K562 (cell line): ENCODE measurements at regions not wholly inside any gene's neighbourhood (a gene's known extent, or its start where the extent isn't known, plus 50 kb on each side); places are given as distances from the start of the nearest gene placed in this dataset.

ENCODE experiments used
- AFF1 ChIP-seq, 2 experiments: fragments of 450-650 bp; IDR thresholded peaks; 2 replicates each; pipeline ENCODE4 v1.6.1; 2018; ENCODE audit warnings: mild to moderate bottlenecking in 2 of 2, low read depth in 1 of 2; ENCODE audit not compliant: partially characterized antibody in 2 of 2
- EWSR1 ChIP-seq: fragments of 450-650 bp; IDR thresholded peaks from 2 replicates; pipeline ENCODE4 v1.6.1; 2018; ENCODE audit warnings: borderline replicate concordance, mild to moderate bottlenecking, low read depth, moderate library complexity; ENCODE audit not compliant: partially characterized antibody
- FOXP4 ChIP-seq: sonication (generic); formaldehyde crosslinking; IDR thresholded peaks from 2 replicates; pipeline ENCODE4 v1.8.0; 2022; ENCODE audit warnings: mild to moderate bottlenecking, missing genetic modification reagents, borderline replicate concordance
- GABPB2 ChIP-seq: fragments of 250-450 bp; sonication (Bioruptor Pico); conservative IDR thresholded peaks from 2 replicates; pipeline ENCODE4 v1.5.1; 2021; ENCODE audit warnings: mild to moderate bottlenecking
- MCM3 ChIP-seq: fragments of 450-650 bp; IDR thresholded peaks from 2 replicates; pipeline ENCODE4 v1.6.1; 2016
- NR2C1 ChIP-seq, 2 experiments: fragments of 450-650 bp; IDR thresholded peaks; 2 replicates each; pipeline ENCODE4 v1.6.1; 2017; ENCODE audit warnings: mild to moderate bottlenecking in 2 of 2, antibody characterized with exemption in 1 of 2, inconsistent platforms in 1 of 2, missing compliant biosample characterization in 1 of 2, missing genetic modification characterization in 1 of 2
- POLR2B ChIP-seq: fragments of 450-650 bp; IDR thresholded peaks from 2 replicates; pipeline ENCODE4 v1.6.1; 2018; ENCODE audit warnings: low read depth; ENCODE audit not compliant: partially characterized antibody
- RAD51 ChIP-seq: fragments of 450-650 bp; IDR thresholded peaks from 2 replicates; pipeline ENCODE4 v1.7.1; 2016; ENCODE audit warnings: low read depth, mild to moderate bottlenecking, borderline replicate concordance
- RBM22 ChIP-seq: fragments of 200-400 bp; formaldehyde crosslinking; IDR thresholded peaks from 2 replicates; pipeline ENCODE4 v1.6.1; 2018; ENCODE audit warnings: low read length, low read depth; ENCODE audit not compliant: poor library complexity, severe bottlenecking
- ZNF253 ChIP-seq: fragments of 250-450 bp; sonication (Bioruptor Pico); conservative IDR thresholded peaks from 2 replicates; pipeline ENCODE4 v1.6.1; 2021; ENCODE audit warnings: mild to moderate bottlenecking
- ZNF707 ChIP-seq: fragments of 250-450 bp; sonication (Bioruptor Pico); conservative IDR thresholded peaks from 2 replicates; pipeline ENCODE4 v1.8.0; 2022; ENCODE audit warnings: inconsistent platforms, mild to moderate bottlenecking, moderate library complexity

- TF ChIP-seq ZNF707 (CRISPR knock-in tag), result no peak
- no peak for TF ChIP-seq AFF1 (IDR thresholded peaks at IDR 0.05; ENCODE audit: low read depth in 1 of 2, partially characterized antibody in 2 of 2)
- TF ChIP-seq GABPB2 (CRISPR knock-in tag), result no peak
- TF ChIP-seq POLR2B, result no peak
- TF ChIP-seq ZNF253, result no peak
- peak; percentile 14 for TF ChIP-seq EWSR1
- no peak for TF ChIP-seq RBM22
- TF ChIP-seq FOXP4 (CRISPR knock-in tag), result no peak
- no peak for TF ChIP-seq NR2C1 (IDR thresholded peaks at IDR 0.05)
- no peak for TF ChIP-seq NR2C1 (tag; IDR thresholded peaks at IDR 0.05)
- no peak for TF ChIP-seq MCM3
- TF ChIP-seq RAD51, result peak; percentile 56
These were observed 149.1 kb downstream of the BMP7 start (continued) for GRCh38 chr20:57117296-57117695.
